ENCODE measurements at regions not wholly inside any gene's neighbourhood (a gene's known extent, or its start where the extent isn't known, plus 50 kb on each side); places are given as distances from the start of the nearest gene placed in this dataset.
A peak's percentile ranks its signal among the peaks of the same experiment; 100 is the strongest.

DNA sequence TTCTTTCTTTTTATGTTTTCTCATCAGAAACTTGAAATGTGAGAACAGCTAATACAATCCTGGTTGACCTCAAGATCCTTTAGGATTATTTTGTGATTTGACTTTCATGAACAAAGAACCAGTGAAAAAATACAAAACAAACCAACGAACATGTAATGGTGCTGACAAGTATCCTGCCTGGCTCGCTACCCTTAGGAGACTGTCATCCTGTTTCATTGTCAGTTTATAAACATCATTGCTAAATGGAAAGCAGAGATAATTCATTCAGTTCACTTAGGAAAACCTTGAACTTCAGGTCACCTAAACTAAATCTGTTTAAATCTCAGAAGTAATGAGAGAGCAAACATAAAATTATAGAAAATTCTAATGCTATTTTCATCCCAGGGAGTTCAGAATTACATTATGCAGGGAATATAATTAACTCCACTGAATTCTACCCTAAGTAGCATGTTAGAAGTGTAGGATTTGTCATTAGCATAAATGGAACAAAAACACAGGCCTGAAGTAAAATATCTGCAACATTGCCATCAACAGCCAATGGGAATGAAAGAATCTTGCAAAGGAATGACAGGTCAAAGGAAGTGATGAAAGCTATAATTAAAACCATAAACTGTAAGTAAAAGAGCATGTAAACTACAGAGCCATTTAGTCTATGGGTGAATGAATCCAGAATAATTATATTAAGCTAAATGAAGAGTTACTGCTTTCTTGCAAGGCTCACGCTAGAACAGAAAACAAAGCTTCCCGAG lies 401.2 kb upstream of the MANEA start:
- no peak for FAIRE-seq
- DNase-seq (ENCODE audit: insufficient read length, low spot score), result no peak
- TF ChIP-seq POLR2AphosphoS5 (IDR thresholded peaks at IDR 0.05; ENCODE audit: low read depth, low read length) (no peak), POLR2A (IDR thresholded peaks at IDR 0.05; ENCODE audit: low read depth, low read length) (no peak), PAX5 (IDR thresholded peaks at IDR 0.05; ENCODE audit: insufficient read depth, low read length, severe bottlenecking) (no peak), SPI1 (IDR thresholded peaks at IDR 0.05; ENCODE audit: low read depth, low read length) (no peak), POU2F2 (IDR thresholded peaks at IDR 0.05; ENCODE audit: low read depth, low read length) (no peak), TAF1 (IDR thresholded peaks at IDR 0.05; ENCODE audit: low read depth, low read length) (no peak)

DNA sequence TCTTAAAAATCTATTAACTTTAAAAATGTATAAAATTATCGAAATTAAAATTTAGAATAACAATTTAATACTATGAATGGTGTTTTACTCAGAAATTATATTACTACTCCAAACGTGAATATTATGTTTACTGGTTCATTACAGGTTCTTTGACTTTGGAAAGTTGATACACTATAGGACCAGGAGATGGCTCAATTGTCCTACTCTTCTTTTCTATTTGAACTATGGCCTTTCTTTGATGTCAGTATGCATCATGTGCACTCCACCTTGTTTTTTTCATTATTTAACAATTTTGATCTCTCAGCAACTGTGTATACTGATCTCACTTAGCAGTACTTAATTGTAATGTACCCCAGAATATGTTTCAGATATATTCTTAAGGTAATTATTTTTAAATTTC lies 391.5 kb upstream of the MANEA start:
- FAIRE-seq (no peak), DNase-seq (ENCODE audit: insufficient read length, low spot score) (no peak)
- no peak for TF ChIP-seq POLR2AphosphoS5 (IDR thresholded peaks at IDR 0.05; ENCODE audit: low read depth, low read length)
- TF ChIP-seq PAX5 (IDR thresholded peaks at IDR 0.05; ENCODE audit: insufficient read depth, low read length, severe bottlenecking), result no peak
- TF ChIP-seq SPI1 (IDR thresholded peaks at IDR 0.05; ENCODE audit: low read depth, low read length), result no peak
- TF ChIP-seq TAF1 (IDR thresholded peaks at IDR 0.05; ENCODE audit: low read depth, low read length), result no peak
- TF ChIP-seq POU2F2 (IDR thresholded peaks at IDR 0.05; ENCODE audit: low read depth, low read length), result no peak
- TF ChIP-seq POLR2A (IDR thresholded peaks at IDR 0.05; ENCODE audit: low read depth, low read length), result no peak

DNA sequence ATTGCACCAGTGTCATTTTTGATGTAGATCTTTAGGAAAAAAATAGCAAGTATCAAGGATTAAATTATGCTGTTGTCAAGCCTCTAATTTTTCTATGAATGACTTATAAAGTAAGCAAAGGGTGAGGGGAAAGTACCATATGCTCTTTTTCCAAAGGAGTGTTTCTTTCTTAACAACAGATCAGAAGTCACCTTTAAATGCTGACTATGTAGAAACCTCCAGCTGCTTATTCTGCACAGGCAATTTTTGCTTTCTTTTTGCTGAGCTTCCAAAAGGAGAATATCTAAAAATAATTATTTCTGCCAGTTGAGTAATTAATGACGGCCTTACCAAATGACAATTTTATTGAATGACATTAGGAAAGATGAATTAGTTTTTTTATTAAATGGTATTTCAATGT lies 390.6 kb upstream of the MANEA start:
- DNase-seq (ENCODE audit: insufficient read length, low spot score) (no peak), FAIRE-seq (no peak)
- no peak for TF ChIP-seq POLR2A (IDR thresholded peaks at IDR 0.05; ENCODE audit: low read depth, low read length)
- TF ChIP-seq TAF1 (IDR thresholded peaks at IDR 0.05; ENCODE audit: low read depth, low read length), result no peak
- no peak for TF ChIP-seq POLR2AphosphoS5 (IDR thresholded peaks at IDR 0.05; ENCODE audit: low read depth, low read length)
- no peak for TF ChIP-seq SPI1 (IDR thresholded peaks at IDR 0.05; ENCODE audit: low read depth, low read length)
- no peak for TF ChIP-seq POU2F2 (IDR thresholded peaks at IDR 0.05; ENCODE audit: low read depth, low read length)
- no peak for TF ChIP-seq PAX5 (IDR thresholded peaks at IDR 0.05; ENCODE audit: insufficient read depth, low read length, severe bottlenecking)

DNA sequence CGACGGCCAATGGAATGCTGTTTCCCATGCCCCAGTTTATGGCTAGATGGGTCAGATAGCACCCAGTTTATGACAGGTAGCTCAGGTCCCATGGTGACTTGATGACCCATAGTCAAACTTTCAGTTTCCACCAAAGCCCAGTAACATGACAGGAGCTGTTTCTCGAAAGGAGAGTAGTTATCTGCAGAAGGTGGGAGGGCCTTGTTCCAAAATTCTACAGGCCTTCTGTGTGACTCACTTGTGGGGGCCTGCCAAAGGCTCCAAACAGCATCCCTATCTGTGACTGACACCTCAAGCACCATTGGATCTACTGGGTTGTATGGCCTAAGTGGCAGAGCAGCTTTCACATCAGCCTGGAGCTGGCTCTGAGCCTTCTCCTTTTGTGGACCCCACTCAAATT lies 379.7 kb upstream of the MANEA start:
- no peak for FAIRE-seq
- no peak for TF ChIP-seq PAX5 (IDR thresholded peaks at IDR 0.05; ENCODE audit: insufficient read depth, low read length, severe bottlenecking)
- TF ChIP-seq TAF1 (IDR thresholded peaks at IDR 0.05; ENCODE audit: low read depth, low read length), result no peak
- TF ChIP-seq POLR2AphosphoS5 (IDR thresholded peaks at IDR 0.05; ENCODE audit: low read depth, low read length), result no peak
- TF ChIP-seq SPI1 (IDR thresholded peaks at IDR 0.05; ENCODE audit: low read depth, low read length), result no peak
- TF ChIP-seq POLR2A (IDR thresholded peaks at IDR 0.05; ENCODE audit: low read depth, low read length), result no peak
- TF ChIP-seq POU2F2 (IDR thresholded peaks at IDR 0.05; ENCODE audit: low read depth, low read length), result no peak
- no peak for DNase-seq (ENCODE audit: insufficient read length, low spot score)

DNA sequence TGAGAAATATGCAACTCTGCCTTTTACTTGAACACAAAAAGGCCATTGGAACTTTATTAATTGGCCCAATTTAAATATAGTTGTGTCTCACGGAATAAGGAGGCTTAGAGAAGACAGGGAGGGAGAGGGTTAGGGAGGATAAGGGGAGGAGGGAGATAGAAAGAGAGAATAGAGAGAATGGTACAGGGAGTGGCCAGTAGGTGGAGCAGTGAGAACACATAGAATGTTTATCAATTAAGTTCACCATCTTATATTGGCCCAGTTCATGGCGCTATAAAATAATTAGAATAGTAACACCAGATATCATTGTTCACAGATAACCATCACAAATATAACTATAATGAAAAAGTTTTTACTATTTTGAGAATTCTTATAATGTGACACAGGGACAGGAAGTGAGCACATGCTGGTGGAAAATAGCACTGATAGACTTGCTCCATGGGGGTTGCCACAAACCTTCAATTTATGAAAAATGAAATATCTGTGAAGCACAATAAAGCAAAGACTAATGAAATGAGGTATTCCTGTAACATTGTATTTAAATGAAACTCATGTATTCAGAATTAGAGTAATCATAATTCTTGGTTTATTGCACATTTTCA lies 374.1 kb upstream of the MANEA start:
- FAIRE-seq, result no peak
- no peak for TF ChIP-seq TAF1 (IDR thresholded peaks at IDR 0.05; ENCODE audit: low read depth, low read length)

DNA sequence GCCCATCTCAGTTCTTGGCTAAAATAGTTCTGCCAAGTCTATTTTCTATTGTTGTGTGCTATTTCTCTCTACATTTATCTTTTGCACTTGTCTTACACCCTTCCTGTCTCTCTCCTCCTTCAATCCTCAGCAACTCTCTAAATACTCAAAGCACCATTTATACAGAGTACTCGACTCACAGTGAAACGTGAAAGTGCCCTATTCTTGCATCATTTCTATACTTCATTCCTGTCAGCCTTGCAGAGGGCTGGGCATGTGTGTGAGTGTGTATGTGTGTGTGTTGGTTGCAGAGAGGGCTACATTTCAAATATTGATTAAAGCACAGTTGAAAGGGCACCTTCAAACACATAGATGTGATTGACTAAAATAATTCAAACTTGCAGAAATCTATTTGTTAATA lies 373.2 kb upstream of the MANEA start:
- FAIRE-seq, result no peak

More for the DNA sequence above, 374.1 kb upstream of the MANEA start:
- DNase-seq (ENCODE audit: insufficient read length, low spot score), result peak; percentile 4

DNA sequence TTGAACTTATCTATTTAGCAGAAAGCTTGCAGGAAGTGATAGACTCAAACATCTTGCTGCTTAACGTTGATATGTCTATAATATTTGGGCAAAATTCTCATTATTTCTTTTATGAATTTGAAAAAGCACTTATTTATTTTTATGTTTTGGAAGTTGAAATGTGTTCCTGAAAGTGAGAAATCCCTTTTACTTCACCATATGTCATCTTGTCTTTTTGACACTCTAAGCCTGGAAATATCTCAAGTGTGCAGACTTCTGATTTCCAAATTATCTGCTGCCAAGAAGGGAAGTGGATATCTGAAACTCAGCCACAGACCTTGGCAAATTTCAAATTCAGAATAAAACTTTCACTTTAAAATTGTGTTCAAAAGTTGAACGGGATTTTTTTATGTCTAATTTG lies 368.7 kb upstream of the MANEA start:
- FAIRE-seq, result no peak
- TF ChIP-seq POLR2AphosphoS5 (IDR thresholded peaks at IDR 0.05; ENCODE audit: low read depth, low read length) (no peak), TAF1 (IDR thresholded peaks at IDR 0.05; ENCODE audit: low read depth, low read length) (no peak), POLR2A (IDR thresholded peaks at IDR 0.05; ENCODE audit: low read depth, low read length) (no peak), POU2F2 (IDR thresholded peaks at IDR 0.05; ENCODE audit: low read depth, low read length) (no peak), SPI1 (IDR thresholded peaks at IDR 0.05; ENCODE audit: low read depth, low read length) (no peak)

More for the DNA sequence above, 373.2 kb upstream of the MANEA start:
- no peak for DNase-seq (ENCODE audit: insufficient read length, low spot score)
- no peak for TF ChIP-seq PAX5 (IDR thresholded peaks at IDR 0.05; ENCODE audit: insufficient read depth, low read length, severe bottlenecking)
- no peak for TF ChIP-seq TAF1 (IDR thresholded peaks at IDR 0.05; ENCODE audit: low read depth, low read length)
- TF ChIP-seq POU2F2 (IDR thresholded peaks at IDR 0.05; ENCODE audit: low read depth, low read length), result no peak
- TF ChIP-seq POLR2AphosphoS5 (IDR thresholded peaks at IDR 0.05; ENCODE audit: low read depth, low read length), result no peak
- TF ChIP-seq POLR2A (IDR thresholded peaks at IDR 0.05; ENCODE audit: low read depth, low read length), result no peak
- no peak for TF ChIP-seq SPI1 (IDR thresholded peaks at IDR 0.05; ENCODE audit: low read depth, low read length)

DNA sequence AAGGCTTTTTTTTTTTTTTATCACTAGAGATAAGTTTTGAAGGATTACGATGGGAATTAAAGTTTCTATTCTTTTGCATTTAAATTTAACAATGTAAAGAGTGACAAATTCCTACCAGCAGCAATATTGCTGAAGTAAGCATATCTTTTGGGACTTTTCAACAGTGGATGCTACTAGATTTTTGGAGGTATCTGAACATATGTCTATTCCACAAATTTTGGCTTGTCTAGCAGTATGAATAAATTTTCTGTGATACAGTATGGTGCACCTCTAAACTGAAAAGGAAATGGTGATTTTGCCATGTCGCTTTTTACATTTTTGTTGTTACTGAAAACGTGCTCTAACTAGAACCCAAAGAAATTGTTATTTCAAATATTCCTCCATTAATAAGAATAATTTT lies 368.3 kb upstream of the MANEA start:
- TF ChIP-seq POU2F2 (IDR thresholded peaks at IDR 0.05; ENCODE audit: low read depth, low read length), result no peak
- TF ChIP-seq POLR2A (IDR thresholded peaks at IDR 0.05; ENCODE audit: low read depth, low read length), result no peak
- TF ChIP-seq PAX5 (IDR thresholded peaks at IDR 0.05; ENCODE audit: insufficient read depth, low read length, severe bottlenecking), result no peak
- TF ChIP-seq POLR2AphosphoS5 (IDR thresholded peaks at IDR 0.05; ENCODE audit: low read depth, low read length), result no peak
- TF ChIP-seq TAF1 (IDR thresholded peaks at IDR 0.05; ENCODE audit: low read depth, low read length), result no peak
- TF ChIP-seq SPI1 (IDR thresholded peaks at IDR 0.05; ENCODE audit: low read depth, low read length), result no peak
- FAIRE-seq, result no peak
- no peak for DNase-seq (ENCODE audit: insufficient read length, low spot score)

More for the DNA sequence above, 368.7 kb upstream of the MANEA start:
- DNase-seq (ENCODE audit: insufficient read length, low spot score), result no peak

DNA sequence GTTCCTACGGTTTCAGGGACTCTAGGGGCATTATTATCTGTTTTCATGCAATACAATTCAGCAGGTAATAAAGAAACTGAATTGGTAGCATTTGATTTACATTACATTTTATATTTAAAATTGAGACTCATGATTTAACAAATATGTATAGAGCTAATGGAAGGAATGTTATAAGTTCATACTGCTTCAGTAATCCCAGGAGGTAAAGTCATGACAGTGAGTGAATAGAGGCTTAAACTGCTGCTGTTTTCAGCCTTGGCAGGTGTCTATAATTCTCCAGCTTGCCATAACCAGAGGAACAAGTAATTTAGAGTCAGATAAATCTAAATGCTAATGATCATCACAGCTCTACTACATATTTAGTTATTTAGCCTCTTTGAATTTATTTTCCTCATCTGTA lies 360.8 kb upstream of the MANEA start:
- no peak for DNase-seq (ENCODE audit: insufficient read length, low spot score)
- TF ChIP-seq TAF1 (IDR thresholded peaks at IDR 0.05; ENCODE audit: low read depth, low read length) (no peak), POU2F2 (IDR thresholded peaks at IDR 0.05; ENCODE audit: low read depth, low read length) (no peak), SPI1 (IDR thresholded peaks at IDR 0.05; ENCODE audit: low read depth, low read length) (no peak), POLR2AphosphoS5 (IDR thresholded peaks at IDR 0.05; ENCODE audit: low read depth, low read length) (no peak), POLR2A (IDR thresholded peaks at IDR 0.05; ENCODE audit: low read depth, low read length) (no peak), PAX5 (IDR thresholded peaks at IDR 0.05; ENCODE audit: insufficient read depth, low read length, severe bottlenecking) (no peak)
- FAIRE-seq, result no peak

Data from GM12891 (cell line).